ENCODE measurements at regions not wholly inside any gene's neighbourhood (a gene's known extent, or its start where the extent isn't known, plus 50 kb on each side); places are given as distances from the start of the nearest gene placed in this dataset.

DNA sequence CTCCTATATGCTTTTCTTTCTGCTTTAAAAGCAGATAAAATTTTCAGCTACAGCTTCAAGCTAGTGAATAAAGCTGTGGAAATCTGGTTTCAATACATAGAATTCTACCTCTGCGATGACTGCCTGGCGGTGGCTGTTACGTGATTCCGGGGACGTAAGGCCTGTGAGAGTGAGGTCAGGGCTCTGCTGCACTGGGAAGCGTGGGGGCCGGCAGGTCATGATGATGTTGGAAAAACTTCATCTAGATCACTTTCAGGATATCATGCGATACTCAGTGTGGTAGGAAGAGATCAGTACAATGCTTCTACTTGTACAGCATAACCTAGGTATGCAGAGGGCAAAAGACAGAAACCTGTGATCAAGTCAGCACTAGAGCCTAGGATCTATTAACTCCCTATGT is 546.8 kb upstream of the B3GAT1 start:
- H3K27me3 Mint-ChIP-seq (ENCODE audit: low read depth): peaks cover 8% of the 10 kb centered on the region
- Histone ChIP-seq H2BK20ac (ENCODE audit: low read depth, low read length, poor library complexity, severe bottlenecking) (no peak overlapping the region), H2BK15ac (ENCODE audit: low read depth, low read length) (no peak overlapping the region), H2BK12ac (ENCODE audit: insufficient read length, low read depth, low read length) (no peak overlapping the region), H3K4ac (ENCODE audit: low read depth, low read length) (no peak overlapping the region), H3K4me2 (ENCODE audit: insufficient read depth, insufficient read length, low read length) (no peak overlapping the region), H3K79me1 (ENCODE audit: insufficient read depth, low read depth, low read length, poor library complexity, severe bottlenecking) (no peaks in the 10 kb centered on the region), H3K14ac (ENCODE audit: insufficient read depth, low read length) (no peak overlapping the region), H4K20me1 (ENCODE audit: control insufficient read depth, insufficient read depth, insufficient read length) (no peaks in the 10 kb centered on the region), H4K5ac (ENCODE audit: insufficient read length, low read depth, low read length) (no peak overlapping the region), H3K9me3 (ENCODE audit: control insufficient read depth, low read depth, low read length) (no peaks in the 10 kb centered on the region), H3K23ac (ENCODE audit: insufficient read length, low read depth, low read length) (no peak overlapping the region), H3K27ac (ENCODE audit: insufficient read length, low read depth, low read length) (no peak overlapping the region), H2AFZ (ENCODE audit: low read length) (no peak overlapping the region), H3T11ph (ENCODE audit: low read length) (no peak overlapping the region), H3K27me3 (ENCODE audit: insufficient read depth, low read length) (no peaks in the 10 kb centered on the region), H4K8ac (replicated peaks; ENCODE audit: insufficient read length, low read depth, low read length) (no peak overlapping the region), H2BK5ac (ENCODE audit: insufficient read length, low read length) (no peak overlapping the region), H3K9ac (ENCODE audit: extremely low read depth, insufficient read length, low read length) (no peak overlapping the region), H3K4me1 (ENCODE audit: insufficient read depth, low read length) (no peaks in the 10 kb centered on the region), H2BK120ac (ENCODE audit: low read depth, low read length, poor library complexity, severe bottlenecking) (no peak overlapping the region), H3K79me2 (ENCODE audit: insufficient read depth, low read length) (no peaks in the 10 kb centered on the region), H2AK5ac (ENCODE audit: insufficient read length, low read length) (no peak overlapping the region), H4K91ac (ENCODE audit: insufficient read length, low read depth, low read length) (no peak overlapping the region), H3K56ac (ENCODE audit: insufficient read length, low read depth, low read length) (no peak overlapping the region), H3K23me2 (ENCODE audit: insufficient read length, low read depth, low read length, poor library complexity, severe bottlenecking) (no peaks in the 10 kb centered on the region), H3K18ac (ENCODE audit: insufficient read length, low read depth, low read length) (no peak overlapping the region)
- no peaks in the 10 kb centered on the region; a peak in 1 of 7 replicates for H3K36me3 Mint-ChIP-seq (ENCODE audit: insufficient read depth in 1 of 3, low read depth in 3 of 3)
- no CpG with 5 or more reads among the region's 8 CpGs for WGBS (ENCODE audit: extremely low coverage, insufficient read length, low lambda C conversion rate)
- DNase-seq: no peak
- H3K4me3 Mint-ChIP-seq: no peak overlapping the region
- TF ChIP-seq CTCF (conservative IDR thresholded peaks at IDR 0.05): no peak
- peak overlapping the region in 1 of 3 experiments; percentile 11; a peak in 1 of 7 replicates for H3K27ac Mint-ChIP-seq
- peaks cover 0 to 3% of the 10 kb centered on the region in 2 experiments; a peak in 1 of 5 replicates for H3K9me3 Mint-ChIP-seq
- H3K4me1 Mint-ChIP-seq: no peaks in the 10 kb centered on the region
